Activated CD4-positive, alpha-beta T cell treated with anti-CD3 and anti-CD28 coated beads, Interleukin-2, Interleukin-4, amounts not matched to agents 100 ng/mL and 50 ng/mL, durations not matched to agents 16 hours and 8 hours (primary cell): ENCODE measurements at regions not wholly inside any gene's neighbourhood (a gene's known extent, or its start where the extent isn't known, plus 50 kb on each side); places are given as distances from the start of the nearest gene placed in this dataset.

Experiments
- DNase-seq: peaks from one replicate; pipeline ENCODE4 v3.0.0-alpha.2; 2020; ENCODE audit warnings: low spot score

DNA sequence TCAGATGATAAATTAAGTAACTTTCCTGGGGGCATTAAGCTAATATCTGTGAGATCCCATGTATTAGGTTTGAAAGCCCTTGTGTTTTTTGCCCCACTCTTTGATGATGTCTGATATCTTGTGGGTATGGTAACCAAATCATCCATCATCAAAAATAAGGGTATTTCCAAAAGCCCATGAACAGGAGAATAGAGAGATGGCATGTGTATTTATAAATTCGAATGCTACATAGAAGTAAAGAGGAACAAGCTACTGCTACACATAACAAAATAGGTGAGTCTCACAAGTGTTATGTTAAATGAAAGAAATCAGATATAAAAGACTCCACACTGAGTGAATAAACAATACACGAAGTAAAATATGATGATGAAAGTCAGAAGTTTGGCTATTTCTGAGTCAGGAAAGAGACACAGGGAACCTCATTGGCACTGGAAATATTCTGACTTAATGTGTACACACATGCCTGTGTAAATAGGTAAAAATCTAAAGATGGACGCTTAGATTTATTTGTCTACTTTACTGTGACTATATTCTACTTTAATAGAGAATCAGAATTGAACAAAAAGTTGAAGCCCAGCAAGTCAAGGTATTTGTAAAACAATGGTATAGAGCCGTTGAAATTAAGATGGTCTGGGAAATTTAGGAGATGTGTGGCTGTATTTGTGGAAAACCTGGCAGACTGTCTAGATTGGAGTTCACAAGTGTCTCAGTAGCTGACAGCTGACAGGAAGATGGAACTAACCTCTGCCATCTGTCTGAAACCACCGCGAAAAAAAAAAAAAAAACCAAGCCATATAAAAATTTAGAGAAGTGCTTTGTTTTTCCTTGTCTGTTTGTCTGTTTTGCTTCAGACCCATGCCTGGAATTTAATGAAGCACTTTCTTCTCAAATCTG, 111.0 kb upstream of the TGFBR2 start:
- DNase-seq = no peak

DNA sequence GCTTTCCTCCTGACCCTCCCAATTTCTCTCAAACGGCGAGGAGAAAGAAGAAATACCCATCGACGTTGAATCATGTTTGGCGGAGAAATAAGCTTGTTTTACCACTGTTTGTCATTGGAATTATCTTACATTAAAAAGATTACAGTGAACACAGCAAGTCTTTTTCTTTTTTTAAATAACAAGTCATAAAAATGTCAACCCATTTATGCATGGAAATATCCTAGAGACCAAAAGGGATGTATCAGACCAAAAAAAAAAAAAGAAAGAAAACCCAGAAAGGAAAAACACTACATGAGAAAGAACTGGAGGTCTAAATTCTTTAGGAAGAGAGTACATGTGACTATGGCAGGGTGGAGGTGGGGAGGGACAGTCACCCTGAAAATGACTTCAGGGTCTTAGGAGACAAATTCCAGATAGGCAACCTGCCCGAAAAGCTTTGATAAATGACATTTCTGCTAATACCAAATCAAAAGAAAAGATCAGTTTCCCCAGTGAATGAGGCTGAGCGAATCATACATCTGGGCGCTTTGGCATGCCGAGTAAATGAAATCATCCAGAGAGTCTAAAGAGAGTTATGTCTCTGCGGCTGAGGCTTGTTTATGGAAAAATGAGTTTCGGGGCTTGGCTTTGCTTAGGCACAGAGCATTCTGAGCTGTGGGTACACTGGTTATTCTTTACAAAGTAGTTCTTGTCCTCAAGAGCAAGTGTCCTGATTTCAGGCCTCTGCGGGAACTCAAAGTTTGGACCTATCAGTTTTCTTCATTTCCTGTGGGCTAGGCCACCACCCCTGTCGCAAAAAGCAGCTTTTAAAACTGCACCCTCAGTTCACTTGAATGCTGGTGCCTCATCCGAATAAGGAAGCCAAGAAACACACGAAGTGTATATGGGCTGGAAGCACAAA, 110.1 kb upstream of the TGFBR2 start:
- DNase-seq = no peak

DNA sequence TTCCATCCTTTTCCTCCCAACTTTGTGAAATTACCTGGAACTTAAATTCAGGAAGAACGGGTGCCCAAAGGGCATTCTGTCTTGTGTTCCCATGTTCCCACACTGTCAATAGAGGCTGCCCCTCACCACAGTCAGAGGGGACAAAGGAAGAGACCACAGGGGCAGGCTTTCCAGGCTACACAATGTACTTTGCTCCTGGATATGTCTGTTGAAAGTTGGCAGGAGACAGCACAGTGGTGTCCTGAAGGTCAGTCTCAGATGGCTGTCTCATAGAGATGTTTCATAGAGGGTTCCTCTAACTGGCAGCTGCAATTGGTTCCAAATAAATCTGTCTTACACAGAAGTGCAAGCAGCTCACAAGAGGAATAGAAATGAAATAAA, 107.8 kb upstream of the TGFBR2 start:
- DNase-seq = no peak

DNA sequence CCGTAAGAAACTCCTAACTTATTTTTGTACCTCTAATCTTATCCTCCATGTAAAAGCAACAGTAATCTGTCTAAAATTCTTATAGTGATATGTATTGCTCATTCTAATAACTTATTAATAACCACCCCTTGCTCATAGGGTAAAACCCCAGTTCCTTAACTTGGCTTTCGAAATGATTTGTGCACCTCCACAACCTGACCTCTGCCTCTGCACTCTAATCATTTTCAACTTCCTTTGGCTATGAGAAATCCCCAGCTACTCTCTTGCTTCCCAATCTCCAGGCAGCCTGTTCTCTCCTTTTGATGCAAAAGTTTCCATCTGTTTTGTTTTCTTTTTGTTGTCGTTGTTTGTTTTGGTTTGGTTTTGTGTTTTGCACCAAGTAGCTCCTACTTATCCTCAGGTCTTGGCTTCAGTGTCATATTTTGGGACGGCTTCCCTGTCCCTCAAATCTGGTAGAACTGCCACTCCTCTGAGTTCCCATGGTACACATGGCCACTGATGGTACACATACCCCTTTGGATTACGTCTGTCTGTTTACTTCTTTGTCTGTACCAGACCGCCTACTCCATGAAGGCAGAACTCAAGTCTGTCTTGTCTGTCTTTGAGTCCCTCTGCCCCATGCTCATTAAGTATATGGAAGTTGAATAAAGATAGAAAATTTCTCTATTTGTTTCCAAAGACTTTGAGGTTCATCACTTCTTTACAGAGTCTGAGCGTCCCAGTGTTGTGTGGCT, 105.6 kb upstream of the TGFBR2 start:
- DNase-seq = peak; percentile 72

DNA sequence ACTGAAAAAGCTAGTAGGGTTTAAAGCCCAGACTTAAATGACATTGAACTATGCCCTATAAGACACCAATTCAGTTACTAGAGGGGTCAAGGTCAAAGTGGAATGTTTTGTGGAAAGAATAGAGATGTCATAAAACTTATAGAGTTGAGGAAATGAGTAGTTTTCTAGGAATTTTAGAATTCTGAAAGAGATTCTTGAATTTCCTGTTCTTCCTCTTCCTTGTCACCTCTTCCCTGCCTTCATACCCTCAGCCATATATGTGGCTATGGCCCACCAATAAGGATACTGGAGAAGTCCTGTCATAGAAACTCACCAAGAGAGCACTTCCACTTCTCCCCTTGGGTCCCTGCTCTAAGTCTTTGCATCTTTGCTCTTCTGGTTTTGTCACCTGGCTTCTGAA, 104.9 kb upstream of the TGFBR2 start:
- no peak for DNase-seq

DNA sequence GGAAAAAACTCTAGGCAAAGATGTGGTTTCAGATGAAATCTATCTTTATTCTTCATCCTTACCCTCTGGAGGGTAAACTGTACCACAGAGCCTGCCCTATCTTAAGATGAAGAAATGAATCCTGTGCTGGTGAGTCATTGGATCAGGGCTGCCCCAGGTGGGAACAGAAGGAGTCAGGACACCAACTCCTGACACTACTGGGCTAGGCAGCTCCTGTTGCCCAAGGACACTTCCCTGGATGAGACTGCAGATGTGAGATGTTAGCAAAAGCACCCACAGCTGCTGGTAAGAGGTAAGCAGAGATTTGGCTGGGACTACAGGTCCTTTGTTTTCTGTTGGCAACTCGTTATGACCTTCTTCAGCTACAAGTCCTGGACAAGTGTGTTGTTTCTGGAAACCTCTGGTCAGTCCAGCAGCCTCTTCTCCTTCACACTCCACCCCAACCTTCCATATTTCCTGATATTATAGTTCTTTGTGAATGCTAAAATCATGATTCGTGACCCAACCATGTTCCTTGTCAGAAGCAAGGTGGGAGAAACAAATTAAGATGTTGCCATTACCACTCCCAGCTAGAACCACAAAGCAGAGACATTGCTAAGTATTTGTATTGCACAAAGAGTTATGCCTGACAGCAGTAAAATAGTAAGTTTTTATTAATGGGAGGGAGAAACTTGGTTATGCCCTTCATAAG, 104.2 kb upstream of the TGFBR2 start:
- DNase-seq = no peak

DNA sequence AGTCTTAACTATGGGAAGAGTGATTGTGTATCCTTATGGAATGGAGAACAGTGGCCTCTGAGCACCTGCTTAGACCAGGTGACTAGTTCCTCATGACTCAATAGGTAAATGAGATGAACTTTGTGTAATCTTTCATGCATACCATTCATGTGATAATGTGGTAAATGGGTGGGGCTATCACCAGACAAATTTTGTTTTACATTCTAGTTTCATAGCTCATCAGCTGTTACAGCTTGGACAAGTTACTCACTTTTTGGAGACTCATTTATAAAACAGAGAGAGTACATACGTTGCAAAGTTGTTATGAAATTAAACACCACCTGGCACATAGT, 103.7 kb upstream of the TGFBR2 start:
- DNase-seq = peak; percentile 28

DNA sequence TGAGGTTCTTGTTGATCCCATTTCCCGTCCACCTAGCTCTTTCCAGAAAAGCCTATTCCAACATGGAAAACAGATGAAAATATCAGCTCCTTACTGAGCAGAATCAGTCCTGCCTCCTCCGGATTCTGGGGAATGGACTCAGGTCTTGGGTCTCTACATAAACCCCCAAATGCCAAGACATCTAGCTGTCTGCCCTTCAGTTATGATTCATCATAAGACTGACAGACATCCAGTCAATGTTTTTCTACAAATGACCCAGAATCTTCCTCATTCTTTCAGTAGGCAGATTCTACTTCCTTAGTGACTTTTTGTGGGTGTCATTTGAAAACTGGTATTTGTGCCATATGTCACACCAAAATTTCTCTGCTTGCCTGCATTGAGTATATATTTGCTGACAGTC, 103.0 kb upstream of the TGFBR2 start:
- DNase-seq = peak; percentile 31

DNA sequence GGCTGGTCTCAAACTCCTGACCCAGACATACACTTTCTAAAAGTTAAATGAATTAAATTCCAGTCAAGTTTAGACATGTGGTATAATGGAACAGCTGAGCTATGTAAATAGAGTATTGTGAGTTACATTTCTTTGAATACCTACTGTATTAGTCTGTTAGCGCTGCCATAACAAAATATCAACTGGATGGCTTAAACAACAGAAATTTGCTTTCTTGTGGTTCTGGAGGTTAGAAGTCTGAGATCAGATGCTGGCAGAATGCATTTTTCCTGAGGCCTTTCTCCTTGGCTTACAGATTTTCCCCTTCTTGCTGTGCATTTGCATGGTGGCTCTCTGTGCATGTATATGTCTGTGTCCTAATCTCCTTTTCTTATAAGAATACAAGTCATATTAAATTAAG, 101.5 kb upstream of the TGFBR2 start:
- no peak for DNase-seq

DNA sequence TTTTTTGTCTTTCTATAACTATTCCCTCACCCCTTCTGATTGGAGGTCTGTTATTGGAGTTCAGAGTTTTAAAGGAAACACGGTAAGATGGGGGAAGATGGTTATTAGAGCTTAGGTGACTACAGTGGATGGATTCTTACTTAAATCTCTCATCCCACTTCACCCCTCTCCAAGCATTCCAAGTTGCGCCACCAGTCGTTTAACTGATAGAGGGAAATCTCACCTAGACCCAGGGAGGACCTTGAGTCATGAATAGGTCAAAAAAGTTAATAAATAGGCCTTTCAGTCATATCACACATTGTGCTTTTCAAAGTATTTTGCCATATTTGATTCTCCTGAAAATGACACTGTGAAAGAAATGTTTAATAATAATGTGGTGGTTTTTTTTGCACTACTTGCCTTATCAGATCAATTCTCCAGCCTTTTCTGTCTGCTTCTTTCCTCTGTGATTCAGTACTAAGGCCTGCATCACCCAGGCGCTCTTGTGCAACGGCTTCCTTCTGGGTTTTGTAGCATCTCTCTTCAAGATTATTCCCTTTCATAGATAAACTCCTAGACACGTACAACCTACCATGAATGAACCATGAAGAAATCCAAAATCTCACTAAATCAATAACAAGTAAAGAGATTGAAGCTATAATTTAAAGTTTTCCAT, 100.4 kb upstream of the TGFBR2 start:
- DNase-seq = no peak

DNA sequence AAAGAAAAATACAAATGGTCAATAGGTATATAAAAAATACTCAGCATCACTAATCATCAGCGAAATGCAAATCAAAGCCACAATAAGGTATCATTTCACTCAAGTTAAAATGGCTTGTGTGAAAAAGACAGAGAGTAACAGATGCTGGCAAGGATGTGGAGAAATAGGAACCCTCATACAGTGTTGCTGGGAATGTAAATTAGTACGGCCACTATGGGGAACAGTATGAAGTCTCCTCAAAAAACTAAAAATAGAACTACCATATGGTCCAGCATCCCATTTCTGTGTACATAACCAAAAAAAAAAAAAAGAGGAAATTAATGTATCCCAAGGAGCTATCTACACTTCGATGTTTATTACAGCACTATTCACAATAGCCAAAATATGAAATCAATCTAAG, 98.1 kb upstream of the TGFBR2 start:
- no peak for DNase-seq

DNA sequence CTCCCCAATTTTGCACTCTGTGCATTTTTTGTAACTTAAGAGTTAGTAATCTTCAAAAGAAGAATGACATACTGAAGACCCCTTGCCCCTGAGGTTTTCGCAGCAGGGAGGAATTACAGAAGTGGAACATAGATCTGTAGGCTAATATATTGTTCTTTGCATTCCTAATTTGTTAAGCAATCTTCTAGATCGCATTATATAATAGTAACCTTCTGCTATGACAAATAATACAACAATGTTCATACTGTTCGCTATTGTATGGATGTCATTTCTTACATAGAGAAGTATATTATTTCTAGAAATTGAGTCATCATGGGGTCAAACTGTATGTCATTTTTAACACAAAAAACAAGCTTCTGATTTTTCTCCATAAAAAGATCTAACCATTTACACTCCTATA, 95.8 kb upstream of the TGFBR2 start:
- DNase-seq = no peak

DNA sequence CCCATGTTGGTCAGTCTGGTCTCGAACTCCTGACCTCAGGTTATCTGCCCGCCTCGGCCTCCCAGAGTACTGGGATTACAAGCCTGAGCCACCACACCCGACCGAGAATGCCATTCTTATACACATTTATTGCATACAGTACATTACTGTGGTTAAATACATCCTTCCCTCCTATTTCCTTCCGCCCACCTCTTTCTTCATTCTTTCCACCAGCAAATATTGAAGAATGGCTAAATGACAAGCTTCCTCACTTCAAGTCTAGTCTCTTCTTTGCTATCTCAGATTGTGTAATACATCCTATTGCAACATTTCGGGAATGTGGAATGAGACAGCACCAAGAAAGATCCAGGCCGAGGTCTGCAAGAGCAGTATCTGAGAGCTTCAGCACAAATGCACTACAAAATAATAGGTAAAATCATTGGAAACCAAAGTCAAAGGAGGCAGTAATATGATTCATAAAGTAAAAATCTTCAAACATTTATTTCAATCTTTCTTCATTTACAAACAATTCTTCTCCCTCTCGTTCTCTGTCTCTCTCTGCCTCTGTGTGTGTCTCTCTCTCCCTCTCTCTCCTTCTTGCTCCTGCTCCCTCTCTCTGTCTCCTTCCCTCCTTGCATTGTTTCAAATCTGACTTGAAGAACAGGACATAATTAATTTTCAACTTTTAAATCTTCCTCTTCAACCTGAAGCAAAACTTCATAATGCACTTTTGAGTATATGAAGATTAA, 94.7 kb upstream of the TGFBR2 start:
- no peak for DNase-seq

DNA sequence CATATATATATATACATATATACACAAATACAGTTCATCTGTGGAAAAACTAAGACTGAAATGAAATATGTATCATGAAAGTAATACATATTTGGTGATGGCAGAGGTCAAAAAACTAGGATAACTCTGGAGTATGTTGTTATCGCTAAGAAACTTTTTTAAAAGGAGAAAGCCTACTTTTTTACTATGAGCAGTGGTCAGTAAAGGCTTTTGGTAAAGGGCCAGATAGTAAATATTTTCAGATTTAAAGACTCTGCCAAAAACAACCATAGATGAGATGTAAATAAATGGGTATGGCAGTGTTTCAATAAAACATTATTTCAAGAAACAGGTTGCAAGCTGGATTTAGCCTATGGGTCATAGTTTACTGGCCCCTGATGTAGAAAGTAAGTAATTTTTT, 93.8 kb upstream of the TGFBR2 start:
- no peak for DNase-seq

DNA sequence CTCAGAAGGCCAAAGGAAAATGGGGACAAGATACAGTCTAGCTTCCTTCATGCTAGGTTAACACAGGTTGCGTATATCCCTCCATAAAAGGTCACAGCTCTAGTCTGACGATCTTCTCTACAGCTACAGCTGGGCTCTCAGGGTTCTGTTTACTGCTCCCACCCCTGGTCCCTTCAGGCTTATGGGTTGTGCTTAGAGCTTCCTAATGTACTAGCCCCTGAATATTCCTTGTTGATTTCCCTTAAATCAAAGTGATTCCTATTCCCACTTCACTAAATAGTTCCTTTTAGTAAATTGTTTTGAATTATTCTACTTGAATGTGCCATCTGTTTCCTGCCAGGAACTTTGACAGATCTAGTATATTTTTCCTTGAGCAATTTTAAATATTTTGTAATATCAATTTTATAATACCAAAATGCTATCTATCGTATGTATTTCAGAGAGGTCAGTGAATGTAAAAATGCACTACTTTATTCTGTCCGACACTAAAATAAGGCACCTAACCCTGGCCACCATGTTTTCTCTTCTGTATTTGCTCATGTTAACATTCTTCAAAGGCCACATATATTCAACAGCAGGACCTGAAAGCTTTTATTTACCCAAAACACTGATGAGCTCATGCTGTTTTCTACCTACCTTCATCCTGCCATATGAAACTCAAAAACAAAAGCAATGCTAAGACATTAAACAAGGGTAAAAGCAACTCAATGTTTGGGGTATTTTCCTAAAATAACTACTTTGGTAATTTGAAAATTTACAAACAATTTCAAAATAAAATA, 92.8 kb upstream of the TGFBR2 start:
- DNase-seq = no peak

DNA sequence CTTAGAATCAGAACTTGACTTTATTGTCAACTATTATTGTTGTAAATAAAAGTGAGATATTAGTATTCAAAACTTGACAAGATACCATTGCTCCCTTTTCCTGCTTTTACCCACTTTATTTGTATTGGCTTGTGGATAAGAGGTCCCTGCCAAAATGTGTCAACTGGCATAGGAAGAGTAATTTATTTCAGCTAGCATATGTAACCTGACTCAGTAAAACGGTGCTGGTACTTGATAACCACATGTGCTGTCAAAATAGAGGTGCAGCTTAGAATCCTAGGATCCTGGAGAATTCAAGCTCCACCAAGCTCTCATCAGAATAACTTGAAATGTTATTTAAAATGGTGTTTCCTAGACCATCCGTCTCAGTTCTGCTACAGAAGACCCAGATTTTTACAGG, 90.2 kb upstream of the TGFBR2 start:
- no peak for DNase-seq

DNA sequence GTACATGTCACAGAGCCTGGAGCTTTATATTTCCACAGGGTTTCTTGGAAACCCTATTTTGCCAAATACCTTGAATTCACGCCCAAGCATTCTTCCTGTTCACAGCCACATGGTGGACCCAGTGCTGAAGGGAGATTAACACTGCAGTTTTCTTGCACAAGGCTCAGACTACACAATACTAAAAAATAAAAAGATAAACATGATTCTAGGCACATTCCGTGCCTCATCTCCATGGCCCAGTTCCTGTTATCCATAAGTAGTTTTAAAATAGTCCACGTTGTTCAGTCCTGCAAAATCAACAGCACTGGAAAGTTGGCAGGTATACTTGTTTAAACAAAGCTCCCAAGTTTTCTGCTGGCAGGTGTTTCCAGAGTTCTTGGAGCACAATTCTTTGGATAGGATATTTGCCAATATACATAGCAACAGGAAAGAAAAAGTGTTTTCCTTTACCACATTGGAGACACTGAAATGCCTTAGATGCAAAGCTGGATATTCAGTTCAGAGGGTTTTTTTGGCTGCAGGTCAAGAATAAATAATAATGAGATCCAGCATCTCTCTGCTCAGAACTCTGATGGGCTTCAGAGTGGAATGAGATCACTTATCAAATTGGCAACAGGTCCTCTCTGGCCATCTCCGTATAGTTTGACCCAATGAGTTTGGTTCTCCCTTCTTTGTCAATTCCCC, 88.1 kb upstream of the TGFBR2 start:
- DNase-seq = no peak

DNA sequence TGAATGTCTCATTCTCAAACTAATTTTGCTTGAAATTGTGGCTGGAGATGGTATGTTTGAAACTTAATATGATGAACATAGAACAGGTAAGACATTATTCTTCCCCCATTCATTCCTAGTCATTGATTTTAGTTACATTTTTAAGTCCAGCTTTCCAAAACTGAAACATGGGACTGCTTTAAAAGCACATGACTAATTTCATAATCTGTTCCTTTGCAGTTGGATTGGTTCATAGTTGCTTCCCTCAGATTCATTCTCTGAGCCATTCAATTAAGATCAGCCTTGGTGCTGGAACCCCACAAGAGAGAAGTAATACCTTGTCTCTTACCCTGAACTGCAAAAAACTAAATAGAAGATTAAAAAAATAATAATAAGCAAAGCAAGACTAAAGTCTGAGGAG, 87.5 kb upstream of the TGFBR2 start:
- no peak for DNase-seq

DNA sequence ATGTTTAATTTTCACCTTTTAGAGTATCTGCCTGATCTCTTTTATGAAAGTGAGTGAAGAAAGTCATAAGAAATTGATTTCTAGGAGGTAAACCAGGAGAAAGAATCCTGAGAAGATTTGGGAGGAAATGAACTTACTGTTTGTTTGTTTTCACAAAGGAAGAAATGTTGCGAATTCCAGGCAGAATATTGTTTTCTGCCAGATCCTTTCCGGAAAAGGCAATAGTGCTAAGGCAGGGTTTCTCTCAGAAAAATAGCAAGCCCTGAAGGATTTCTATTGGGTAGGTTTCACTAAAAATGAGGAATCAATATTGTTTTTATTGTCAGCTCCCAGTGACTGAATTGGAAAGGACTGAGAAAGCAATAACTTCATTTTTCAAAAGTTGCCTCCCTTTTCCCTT, 85.7 kb upstream of the TGFBR2 start:
- no peak for DNase-seq
